GM12878 (cell line): ENCODE measurements at regions not wholly inside any gene's neighbourhood (a gene's known extent, or its start where the extent isn't known, plus 50 kb on each side); places are given as distances from the start of the nearest gene placed in this dataset.

Experiments used
- ATAC-seq: fragments of 200-7000 bp; cut with Tn5 transposase; 3 replicates; pipeline ENCODE4 v1.9.1; 2020; ENCODE audit warnings: mild to moderate bottlenecking, moderate library complexity
- BruUV-seq: library from RNA; stranded (reverse); fragments of 400-500 nt; replicated peaks from 2 replicates; lab custom pipeline; 2021; lab: Mats Ljungman, UMichigan
- CTCF ChIA-PET: fragments of 300-600 bp; sonication (Branson Sonifier 250); formaldehyde crosslinking; extraction: SDS; loops from one replicate; lab custom pipeline; 2021; ENCODE audit warnings: inconsistent platforms; lab: Yijun Ruan, JAX
- POLR2A ChIA-PET: fragments of 350-600 bp; formaldehyde crosslinking; extraction: SDS; loops from one replicate; lab custom pipeline; 2021; ENCODE audit warnings: inconsistent platforms; lab: Charles Lee
- RAD21 ChIA-PET: fragments of 300-600 bp; sonication (Branson Sonifier 250); formaldehyde crosslinking; loops from one replicate; lab custom pipeline; 2023; ENCODE audit warnings: antibody characterized with exemption; ENCODE audit not compliant: unreplicated experiment; lab: Charles Lee
- SMC1A ChIA-PET: fragments of 300-600 bp; sonication (Branson Sonifier 250); formaldehyde crosslinking; loops from one replicate; lab custom pipeline; 2023; ENCODE audit not compliant: unreplicated experiment, uncharacterized antibody; lab: Charles Lee
- DNase-seq: peaks from one replicate; pipeline ENCODE4 v3.0.0-alpha.2; 2011; ENCODE audit warnings: low read depth, low spot score
- FAIRE-seq: peaks from 3 replicates; lab custom pipeline; 2011; peaks lifted over from hg19 to GRCh38; lab: Jason Lieb, UNC
- H2AFZ ChIP-seq: 2 replicates; pipeline ENCODE4 v1.6.0; 2011; ENCODE audit warnings: low read depth, low read length, control low read depth; ENCODE audit not compliant: control insufficient read depth
- H3K27ac ChIP-seq: 2 replicates; pipeline ENCODE4 v1.5.1; 2011; ENCODE audit warnings: control low read depth; ENCODE audit not compliant: control insufficient read depth, insufficient read depth
- H3K27me3 ChIP-seq, 2 experiments: replicated peaks in 1 of 2; 2 replicates each; pipeline versions ENCODE4 v1.6.0 to v1.6.1; 2011; ENCODE audit warnings: low read length in 1 of 2; ENCODE audit not compliant: control insufficient read depth in 2 of 2, insufficient read depth in 2 of 2
- H3K36me3 ChIP-seq, 2 experiments: 2 replicates each; pipeline ENCODE4 v1.5.1; 2011; ENCODE audit warnings: low read length in 1 of 2; ENCODE audit not compliant: control insufficient read depth in 2 of 2, insufficient read depth in 2 of 2
- H3K4me1 ChIP-seq: 2 replicates; pipeline ENCODE4 v1.6.1; 2011; ENCODE audit warnings: mild to moderate bottlenecking, low read length, moderate library complexity, mixed read lengths; ENCODE audit not compliant: control insufficient read depth, insufficient read depth
- H3K4me2 ChIP-seq: 2 replicates; pipeline ENCODE4 v1.6.0; 2011; ENCODE audit warnings: control low read depth; ENCODE audit not compliant: control insufficient read depth, insufficient read depth
- H3K4me3 ChIP-seq: fragments of 200-600 bp; sonication (generic); 2 replicates; pipeline ENCODE4 v1.5.1; 2016
- H3K79me2 ChIP-seq: 2 replicates; pipeline ENCODE4 v1.6.0; 2011; ENCODE audit warnings: low read length; ENCODE audit not compliant: control insufficient read depth, insufficient read depth
- H3K9ac ChIP-seq: 2 replicates; pipeline ENCODE4 v1.8.0; 2011; ENCODE audit warnings: low read length, control low read depth, mixed read lengths; ENCODE audit not compliant: control insufficient read depth, insufficient read depth
- H3K9me3 ChIP-seq: replicated peaks from 3 replicates; pipeline ENCODE4 v1.5.1; 2011; ENCODE audit warnings: mild to moderate bottlenecking, low read length; ENCODE audit not compliant: control insufficient read depth, insufficient read depth
- H4K20me1 ChIP-seq: 2 replicates; pipeline ENCODE4 v1.6.0; 2011; ENCODE audit not compliant: control insufficient read depth, insufficient read depth
- HDAC2 ChIP-seq: fragments of 200-600 bp; sonication (generic); IDR thresholded peaks from 2 replicates; pipeline ENCODE4 v1.6.1; 2017
- IKZF2 ChIP-seq, 2 experiments: fragments of 450-650 bp; IDR thresholded peaks; 2 replicates each; pipeline ENCODE4 v1.6.1; 2017; ENCODE audit warnings: mild to moderate bottlenecking in 2 of 2, moderate library complexity in 2 of 2
- NFXL1 ChIP-seq: fragments of 450-650 bp; IDR thresholded peaks from 2 replicates; pipeline ENCODE4 v1.6.1; 2017; ENCODE audit warnings: antibody characterized with exemption, mild to moderate bottlenecking, borderline replicate concordance
- NR2F1 ChIP-seq: fragments of 450-650 bp; conservative IDR thresholded peaks from 2 replicates; pipeline ENCODE4 v1.6.1; 2017; ENCODE audit warnings: mild to moderate bottlenecking
- NRF1 ChIP-seq: conservative IDR thresholded peaks from 2 replicates; pipeline ENCODE4 v1.6.1; 2011; ENCODE audit warnings: mild to moderate bottlenecking, low read depth, low read length, improper control_type of control experiment
- TARDBP ChIP-seq: IDR thresholded peaks from 2 replicates; pipeline ENCODE4 v1.6.1; 2016; ENCODE audit warnings: borderline replicate concordance
- TCF7 ChIP-seq: IDR thresholded peaks from 2 replicates; pipeline ENCODE4 v1.6.1; 2014; ENCODE audit warnings: antibody characterized with exemption, borderline replicate concordance
- WRNIP1 ChIP-seq: IDR thresholded peaks from 2 replicates; pipeline ENCODE4 v1.6.1; 2011; ENCODE audit warnings: low read depth, low read length, improper control_type of control experiment, borderline replicate concordance
- ZNF384 ChIP-seq: IDR thresholded peaks from 2 replicates; pipeline ENCODE4 v1.6.1; 2012; ENCODE audit warnings: low read depth, mild to moderate bottlenecking, low read length, improper control_type of control experiment, borderline replicate concordance
- WGBS: methylation state at CpG from one replicate; pipeline ENCODE4 v1.1.6; 2016; ENCODE audit warnings: low lambda C conversion rate; ENCODE audit not compliant: insufficient replicate concordance, insufficient coverage; ENCODE audit errors: missing lambda C conversion rate; 5-methylcytosine and 5-hydroxymethylcytosine counted together
- in situ Hi-C: fragments of 300-500 bp; cut with MboI; formaldehyde crosslinking; loops from 9 replicates; pipeline ENCODE4 v1.14.3; 2018; ENCODE audit warnings: mixed read lengths
- intact Hi-C: fragments of 100-400 bp; cut with micrococcal nuclease; formaldehyde crosslinking; loops from one replicate; pipeline ENCODE4 v1.14.2; 2022; ENCODE audit not compliant: unreplicated experiment
- TF ChIP-seq, protein P1 (sequence below): fragments of 450-650 bp; formaldehyde crosslinking; IDR thresholded peaks from 2 replicates; pipeline ENCODE4 v1.4.0; 2020; ENCODE audit warnings: mild to moderate bottlenecking, moderate library complexity
- TF ChIP-seq, protein P2 (sequence below): IDR thresholded peaks from 2 replicates; pipeline ENCODE4 v1.6.1; 2012; ENCODE audit warnings: improper control_type of control experiment, low read depth, low read length; ENCODE audit not compliant: insufficient replicate concordance
- TF ChIP-seq, protein P3 (sequence below): fragments of 450-650 bp; IDR thresholded peaks from 2 replicates; pipeline ENCODE4 v1.6.1; 2016; ENCODE audit warnings: mild to moderate bottlenecking

DNA sequence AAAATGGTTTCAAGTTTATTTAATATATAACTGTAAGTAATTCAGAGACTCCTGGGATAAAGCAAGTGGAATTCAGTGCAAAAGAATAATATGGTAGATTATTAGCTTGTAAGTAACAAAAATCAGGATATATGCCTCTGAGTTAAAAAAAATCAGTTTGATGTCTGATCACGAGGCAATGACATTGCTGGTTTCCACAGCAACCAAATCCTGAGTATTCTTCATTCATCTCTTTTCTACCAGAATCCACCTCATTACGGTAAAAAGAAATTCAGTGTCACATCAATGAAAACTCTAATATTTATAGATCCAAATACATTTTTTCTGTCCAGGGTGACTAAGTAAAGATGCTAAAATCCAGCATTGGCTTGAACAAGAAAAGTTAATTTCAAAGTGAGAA is 642.3 kb upstream of the TMPRSS15 start (continued):
- TF ChIP-seq, protein P1, sequence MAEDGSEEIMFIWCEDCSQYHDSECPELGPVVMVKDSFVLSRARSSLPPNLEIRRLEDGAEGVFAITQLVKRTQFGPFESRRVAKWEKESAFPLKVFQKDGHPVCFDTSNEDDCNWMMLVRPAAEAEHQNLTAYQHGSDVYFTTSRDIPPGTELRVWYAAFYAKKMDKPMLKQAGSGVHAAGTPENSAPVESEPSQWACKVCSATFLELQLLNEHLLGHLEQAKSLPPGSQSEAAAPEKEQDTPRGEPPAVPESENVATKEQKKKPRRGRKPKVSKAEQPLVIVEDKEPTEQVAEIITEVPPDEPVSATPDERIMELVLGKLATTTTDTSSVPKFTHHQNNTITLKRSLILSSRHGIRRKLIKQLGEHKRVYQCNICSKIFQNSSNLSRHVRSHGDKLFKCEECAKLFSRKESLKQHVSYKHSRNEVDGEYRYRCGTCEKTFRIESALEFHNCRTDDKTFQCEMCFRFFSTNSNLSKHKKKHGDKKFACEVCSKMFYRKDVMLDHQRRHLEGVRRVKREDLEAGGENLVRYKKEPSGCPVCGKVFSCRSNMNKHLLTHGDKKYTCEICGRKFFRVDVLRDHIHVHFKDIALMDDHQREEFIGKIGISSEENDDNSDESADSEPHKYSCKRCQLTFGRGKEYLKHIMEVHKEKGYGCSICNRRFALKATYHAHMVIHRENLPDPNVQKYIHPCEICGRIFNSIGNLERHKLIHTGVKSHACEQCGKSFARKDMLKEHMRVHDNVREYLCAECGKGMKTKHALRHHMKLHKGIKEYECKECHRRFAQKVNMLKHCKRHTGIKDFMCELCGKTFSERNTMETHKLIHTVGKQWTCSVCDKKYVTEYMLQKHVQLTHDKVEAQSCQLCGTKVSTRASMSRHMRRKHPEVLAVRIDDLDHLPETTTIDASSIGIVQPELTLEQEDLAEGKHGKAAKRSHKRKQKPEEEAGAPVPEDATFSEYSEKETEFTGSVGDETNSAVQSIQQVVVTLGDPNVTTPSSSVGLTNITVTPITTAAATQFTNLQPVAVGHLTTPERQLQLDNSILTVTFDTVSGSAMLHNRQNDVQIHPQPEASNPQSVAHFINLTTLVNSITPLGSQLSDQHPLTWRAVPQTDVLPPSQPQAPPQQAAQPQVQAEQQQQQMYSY (CRISPR knock-in tag), result no peak
- TF ChIP-seq TARDBP, result no peak

DNA sequence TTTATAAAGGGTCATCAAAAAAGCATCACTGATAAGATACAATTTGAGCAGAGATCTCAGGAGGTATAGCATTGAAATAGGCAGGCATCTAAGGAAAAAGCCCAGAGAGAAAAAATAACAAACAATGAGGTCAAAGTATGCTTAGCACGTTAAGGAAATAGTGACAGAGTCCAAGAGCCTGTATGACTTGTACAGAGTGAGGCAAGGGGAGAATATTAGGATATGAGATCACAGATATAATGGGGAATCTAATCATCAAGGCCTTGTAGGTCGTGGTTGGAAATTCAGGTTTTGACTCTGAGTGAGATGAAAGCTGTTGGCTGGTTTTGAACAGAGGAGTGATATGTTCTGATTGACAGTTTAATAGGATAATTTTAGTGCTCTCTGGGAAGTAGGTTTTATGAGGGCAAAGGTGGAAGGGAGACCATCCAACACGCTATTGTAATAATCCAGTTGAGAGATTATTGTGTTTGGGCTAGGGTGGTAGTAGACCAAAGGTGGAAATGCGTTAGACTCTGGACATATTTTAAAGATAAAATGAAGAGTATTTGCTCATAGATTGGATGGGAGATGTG is 644.6 kb upstream of the TMPRSS15 start:
- Histone ChIP-seq H3K79me2 (no peaks in the 10 kb centered on the region), H2AFZ (no peak overlapping the region), H3K36me3 (no peaks in the 10 kb centered on the region), H3K4me3 (no peak overlapping the region), H4K20me1 (no peaks in the 10 kb centered on the region), H3K9me3 (no peaks in the 10 kb centered on the region), H3K27me3 (no peaks in the 10 kb centered on the region), H3K27ac (no peak overlapping the region), H3K4me1 (no peaks in the 10 kb centered on the region), H3K9ac (no peak overlapping the region), H3K4me2 (no peak overlapping the region)
- no peak for ATAC-seq
- no peak for DNase-seq
- ChIA-PET POLR2A (no interaction called here), CTCF (interaction anchor here (1.4 kb wide), 1 partner anchor 11 kb away, joined by 3 read pairs; no protein-coding TSS in a partner anchor), RAD21 (no interaction called here), SMC1A (no interaction called here)
- intact Hi-C loops, result no loop called here
- no peak for FAIRE-seq
- TF ChIP-seq WRNIP1 (no peak), NR2F1 (no peak), TCF7 (no peak), IKZF2 (IDR thresholded peaks at IDR 0.05) (no peak), NRF1 (no peak), NFXL1 (no peak), HDAC2 (no peak), ZNF384 (no peak)
- TF ChIP-seq, protein P2, sequence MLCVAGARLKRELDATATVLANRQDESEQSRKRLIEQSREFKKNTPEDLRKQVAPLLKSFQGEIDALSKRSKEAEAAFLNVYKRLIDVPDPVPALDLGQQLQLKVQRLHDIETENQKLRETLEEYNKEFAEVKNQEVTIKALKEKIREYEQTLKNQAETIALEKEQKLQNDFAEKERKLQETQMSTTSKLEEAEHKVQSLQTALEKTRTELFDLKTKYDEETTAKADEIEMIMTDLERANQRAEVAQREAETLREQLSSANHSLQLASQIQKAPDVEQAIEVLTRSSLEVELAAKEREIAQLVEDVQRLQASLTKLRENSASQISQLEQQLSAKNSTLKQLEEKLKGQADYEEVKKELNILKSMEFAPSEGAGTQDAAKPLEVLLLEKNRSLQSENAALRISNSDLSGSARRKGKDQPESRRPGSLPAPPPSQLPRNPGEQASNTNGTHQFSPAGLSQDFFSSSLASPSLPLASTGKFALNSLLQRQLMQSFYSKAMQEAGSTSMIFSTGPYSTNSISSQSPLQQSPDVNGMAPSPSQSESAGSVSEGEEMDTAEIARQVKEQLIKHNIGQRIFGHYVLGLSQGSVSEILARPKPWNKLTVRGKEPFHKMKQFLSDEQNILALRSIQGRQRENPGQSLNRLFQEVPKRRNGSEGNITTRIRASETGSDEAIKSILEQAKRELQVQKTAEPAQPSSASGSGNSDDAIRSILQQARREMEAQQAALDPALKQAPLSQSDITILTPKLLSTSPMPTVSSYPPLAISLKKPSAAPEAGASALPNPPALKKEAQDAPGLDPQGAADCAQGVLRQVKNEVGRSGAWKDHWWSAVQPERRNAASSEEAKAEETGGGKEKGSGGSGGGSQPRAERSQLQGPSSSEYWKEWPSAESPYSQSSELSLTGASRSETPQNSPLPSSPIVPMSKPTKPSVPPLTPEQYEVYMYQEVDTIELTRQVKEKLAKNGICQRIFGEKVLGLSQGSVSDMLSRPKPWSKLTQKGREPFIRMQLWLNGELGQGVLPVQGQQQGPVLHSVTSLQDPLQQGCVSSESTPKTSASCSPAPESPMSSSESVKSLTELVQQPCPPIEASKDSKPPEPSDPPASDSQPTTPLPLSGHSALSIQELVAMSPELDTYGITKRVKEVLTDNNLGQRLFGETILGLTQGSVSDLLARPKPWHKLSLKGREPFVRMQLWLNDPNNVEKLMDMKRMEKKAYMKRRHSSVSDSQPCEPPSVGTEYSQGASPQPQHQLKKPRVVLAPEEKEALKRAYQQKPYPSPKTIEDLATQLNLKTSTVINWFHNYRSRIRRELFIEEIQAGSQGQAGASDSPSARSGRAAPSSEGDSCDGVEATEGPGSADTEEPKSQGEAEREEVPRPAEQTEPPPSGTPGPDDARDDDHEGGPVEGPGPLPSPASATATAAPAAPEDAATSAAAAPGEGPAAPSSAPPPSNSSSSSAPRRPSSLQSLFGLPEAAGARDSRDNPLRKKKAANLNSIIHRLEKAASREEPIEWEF, result no peak
- TF ChIP-seq, protein P3, sequence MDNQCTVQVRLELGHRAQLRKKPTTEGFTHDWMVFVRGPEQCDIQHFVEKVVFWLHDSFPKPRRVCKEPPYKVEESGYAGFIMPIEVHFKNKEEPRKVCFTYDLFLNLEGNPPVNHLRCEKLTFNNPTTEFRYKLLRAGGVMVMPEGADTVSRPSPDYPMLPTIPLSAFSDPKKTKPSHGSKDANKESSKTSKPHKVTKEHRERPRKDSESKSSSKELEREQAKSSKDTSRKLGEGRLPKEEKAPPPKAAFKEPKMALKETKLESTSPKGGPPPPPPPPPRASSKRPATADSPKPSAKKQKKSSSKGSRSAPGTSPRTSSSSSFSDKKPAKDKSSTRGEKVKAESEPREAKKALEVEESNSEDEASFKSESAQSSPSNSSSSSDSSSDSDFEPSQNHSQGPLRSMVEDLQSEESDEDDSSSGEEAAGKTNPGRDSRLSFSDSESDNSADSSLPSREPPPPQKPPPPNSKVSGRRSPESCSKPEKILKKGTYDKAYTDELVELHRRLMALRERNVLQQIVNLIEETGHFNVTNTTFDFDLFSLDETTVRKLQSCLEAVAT, result no peak
- 0% methylated on average over 4 of the region's 4 CpGs for WGBS
- in situ Hi-C loops, result no loop called here
- no TSS peak for BruUV-seq
